NCI-H748 treated with DMSO at 0.1 percent for 48 hours (cell line): ENCODE measurements at regions not wholly inside any gene's neighbourhood (a gene's known extent, or its start where the extent isn't known, plus 50 kb on each side); places are given as distances from the start of the nearest gene placed in this dataset.
"Not testable (repeated sequence)": the region's sequence is repeated elsewhere in the genome, so short reads cannot be mapped to it uniquely, and the experiment has no call there.

Experiments used
- DNase-seq: peaks from one replicate; lab custom pipeline; 2025; lab: John Stamatoyannopoulos, UW

- no peak for DNase-seq
Observed at GRCh38 chr2:62654876-62655359, 50.6 kb upstream of the EHBP1 start.

- DNase-seq = no peak
Observed at GRCh38 chr2:62654423-62654791, 51.1 kb upstream of the EHBP1 start.

GRCh38 chr2:62653582-62654422, 51.7 kb upstream of the EHBP1 start:
- no peak for DNase-seq

GRCh38 chr2:62649087-62649486, 56.4 kb upstream of the EHBP1 start:
- not testable (repeated sequence) for DNase-seq

GRCh38 chr2:62643100-62643471, 62.4 kb upstream of the EHBP1 start:
- DNase-seq = no peak

DNA sequence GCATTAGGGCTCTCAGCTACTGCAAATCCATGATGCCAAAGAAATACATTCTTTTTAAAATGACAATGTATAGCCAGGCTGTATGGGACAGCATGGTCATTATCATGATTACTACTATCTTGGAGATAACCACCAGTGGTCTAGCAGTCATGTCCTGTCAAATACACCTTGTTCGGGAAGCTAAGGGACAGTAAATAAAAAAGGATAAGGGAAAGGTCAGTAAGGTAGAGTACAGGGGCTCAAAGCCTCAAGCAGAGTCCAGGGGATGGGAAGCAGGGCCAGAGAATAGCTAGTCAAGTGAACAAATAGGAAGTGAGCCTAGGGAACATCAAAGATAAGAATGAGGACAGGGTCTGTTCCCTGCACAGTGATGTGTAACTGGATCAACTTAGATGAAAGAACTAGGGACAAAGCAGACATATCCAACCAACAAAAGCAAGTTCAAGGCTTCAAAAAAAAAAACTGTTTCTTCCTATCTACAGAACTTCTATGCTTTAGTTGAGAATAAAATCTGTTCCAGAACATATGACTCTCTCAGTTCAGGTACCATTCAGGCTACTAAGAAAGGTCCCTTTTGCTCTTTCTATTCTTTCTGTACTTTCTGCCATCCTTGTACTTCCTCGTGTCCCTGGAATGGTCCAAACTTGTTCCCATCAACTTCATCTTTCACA, 62.9 kb upstream of the EHBP1 start:
- no peak for DNase-seq

DNA sequence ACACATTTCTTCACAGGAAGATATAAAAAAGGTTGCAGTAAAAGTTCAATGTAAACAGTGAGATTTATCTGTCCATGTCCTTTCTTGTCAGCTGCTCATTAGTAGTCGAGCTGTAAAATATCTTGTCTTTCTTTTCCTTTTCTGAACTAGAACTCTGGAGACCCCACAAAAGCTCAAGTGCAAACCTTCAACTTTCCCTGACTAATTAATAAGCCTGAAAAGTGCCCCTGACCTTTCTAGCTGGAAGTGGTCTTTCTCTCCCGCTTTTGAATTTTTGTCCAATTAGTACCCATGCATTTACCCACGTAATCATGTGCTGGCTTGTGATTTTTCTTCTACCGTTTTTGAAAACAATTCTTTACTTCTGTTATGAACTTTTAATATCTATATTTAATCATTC, 63.6 kb upstream of the EHBP1 start:
- no peak for DNase-seq

GRCh38 chr2:62641410-62641843, 64.1 kb upstream of the EHBP1 start:
- no peak for DNase-seq

- DNase-seq = no peak
Observed at GRCh38 chr2:62631160-62632085, 74.1 kb upstream of the EHBP1 start.

- DNase-seq = not testable (repeated sequence)
Observed at GRCh38 chr2:62630206-62630605, 75.3 kb upstream of the EHBP1 start.

DNA sequence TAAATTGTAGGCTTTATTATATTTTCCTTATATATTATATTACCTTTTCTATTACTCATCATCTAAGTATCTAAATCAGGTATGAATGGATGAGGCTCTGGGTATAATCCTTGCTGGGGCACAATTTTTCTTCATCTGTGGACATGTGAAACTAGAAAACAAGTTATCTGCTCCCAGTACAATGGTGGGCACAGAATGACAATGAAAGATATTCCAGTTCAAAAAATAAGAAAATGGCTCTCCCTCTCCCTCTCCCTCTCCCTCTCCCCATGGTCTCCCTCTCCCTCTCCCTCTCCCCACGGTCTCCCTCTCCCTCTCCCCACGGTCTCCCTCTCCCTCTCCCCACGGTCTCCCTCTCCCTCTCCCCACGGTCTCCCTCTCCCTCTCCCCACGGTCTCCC, 76.2 kb upstream of the EHBP1 start:
- DNase-seq = not testable (repeated sequence)

DNA sequence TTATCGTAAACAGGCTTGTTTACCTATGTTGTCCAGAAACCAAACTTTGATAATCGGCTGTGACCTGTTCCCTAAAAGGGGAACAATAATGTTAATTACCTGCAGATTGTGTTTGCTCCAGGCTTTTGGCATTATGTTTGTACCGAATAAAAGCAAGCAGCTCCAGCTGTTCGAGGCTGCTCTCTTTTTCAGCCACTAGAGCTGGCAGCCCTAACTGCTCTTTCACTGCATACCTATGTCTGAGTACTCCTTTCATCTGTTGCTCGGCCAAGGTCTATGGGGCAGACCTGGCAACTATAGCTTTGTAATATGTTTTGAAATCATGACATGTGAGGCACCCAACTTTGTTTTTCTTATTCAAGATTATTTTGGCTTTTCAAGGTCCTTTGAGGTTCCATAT, 77.8 kb upstream of the EHBP1 start:
- DNase-seq = no peak

DNA sequence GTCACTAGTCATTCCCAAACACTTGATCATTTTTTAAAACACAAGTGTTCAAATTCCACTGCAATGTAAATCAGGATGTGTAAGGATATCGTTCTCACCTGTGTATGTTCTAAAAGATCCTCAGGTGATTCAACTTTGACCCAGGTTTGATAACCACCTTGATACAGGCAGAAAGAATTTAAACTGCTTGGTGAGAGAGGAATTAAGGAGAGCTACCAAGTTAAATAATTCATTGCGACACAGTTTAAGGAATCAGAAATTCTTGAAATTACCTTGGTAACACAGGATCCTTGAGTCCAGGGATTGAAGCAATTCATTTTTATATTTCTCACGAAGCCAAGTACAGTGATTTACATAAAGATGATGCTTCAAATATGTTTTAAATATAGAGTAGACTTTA, 80.7 kb upstream of the EHBP1 start:
- no peak for DNase-seq

- DNase-seq = not testable (repeated sequence)
Observed at GRCh38 chr2:62616486-62616885, 89.0 kb upstream of the EHBP1 start.

DNA sequence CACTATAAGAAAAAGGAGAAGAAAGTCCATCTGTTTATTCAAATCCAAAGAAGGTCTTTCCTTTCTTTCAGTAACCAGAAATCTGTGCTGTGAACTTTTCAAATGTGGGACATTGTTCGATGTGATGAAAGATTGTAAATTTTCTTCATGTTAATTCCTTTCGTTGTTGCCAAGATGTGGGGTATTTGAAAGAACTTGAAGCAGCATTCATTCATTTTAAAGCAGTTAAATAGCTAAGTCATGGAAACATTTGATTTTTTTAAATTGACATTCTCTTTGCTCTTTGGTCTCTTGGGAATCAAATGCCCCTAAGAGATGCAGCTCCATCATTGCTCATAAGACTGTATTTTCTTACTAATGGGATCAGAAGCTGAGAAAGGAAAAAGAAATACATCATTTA, 93.7 kb upstream of the EHBP1 start:
- no peak for DNase-seq

- not testable (repeated sequence) for DNase-seq
Observed at GRCh38 chr2:62605471-62605870, 99.5 kb upstream of the TMEM17 start.

- DNase-seq = no peak
Observed at GRCh38 chr2:62604336-62604735, 98.3 kb upstream of the TMEM17 start.

DNA sequence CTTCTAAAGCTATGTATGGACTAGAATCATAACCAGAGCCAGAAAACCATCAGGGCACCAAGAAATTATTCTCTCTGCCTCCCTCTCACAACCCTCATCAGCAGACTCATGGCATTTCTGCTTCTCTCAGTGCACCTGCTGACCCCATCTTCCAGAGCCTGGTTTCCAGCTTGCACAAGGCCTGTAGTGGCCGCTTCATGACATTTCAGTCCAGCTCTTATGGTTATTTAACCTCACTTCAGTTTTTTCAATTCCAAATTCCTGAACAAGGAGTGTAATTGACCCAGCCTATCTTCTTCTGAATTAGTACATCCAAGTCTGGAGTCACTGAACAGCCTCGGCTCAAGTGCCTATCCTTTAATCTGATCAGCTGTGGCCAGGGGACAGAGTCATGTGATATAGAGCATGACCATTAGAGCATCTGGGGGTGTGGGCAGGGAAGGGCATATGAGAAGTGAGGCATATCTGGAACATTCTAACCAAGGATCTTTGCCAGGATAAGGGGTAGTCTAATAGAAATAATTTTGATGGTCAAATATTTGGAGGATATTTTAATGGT, 97.2 kb upstream of the TMEM17 start:
- no peak for DNase-seq

- DNase-seq = not testable (repeated sequence)
Observed at GRCh38 chr2:62599674-62600410, 93.8 kb upstream of the TMEM17 start.

- no peak for DNase-seq
Observed at GRCh38 chr2:62597323-62597722, 91.3 kb upstream of the TMEM17 start.
